ENCODE measurements at regions not wholly inside any gene's neighbourhood (a gene's known extent, or its start where the extent isn't known, plus 50 kb on each side); places are given as distances from the start of the nearest gene placed in this dataset.

- TF ChIP-seq EZH2 (IDR thresholded peaks at IDR 0.05; ENCODE audit: borderline replicate concordance, insufficient read depth, low read length, poor library complexity, severe bottlenecking) = no peak
- TF ChIP-seq POLR2AphosphoS5 (IDR thresholded peaks at IDR 0.05) = no peak
- TF ChIP-seq CTCF (IDR thresholded peaks at IDR 0.05; ENCODE audit: poor library complexity, severe bottlenecking) = no peak
- TF ChIP-seq, protein P1, sequence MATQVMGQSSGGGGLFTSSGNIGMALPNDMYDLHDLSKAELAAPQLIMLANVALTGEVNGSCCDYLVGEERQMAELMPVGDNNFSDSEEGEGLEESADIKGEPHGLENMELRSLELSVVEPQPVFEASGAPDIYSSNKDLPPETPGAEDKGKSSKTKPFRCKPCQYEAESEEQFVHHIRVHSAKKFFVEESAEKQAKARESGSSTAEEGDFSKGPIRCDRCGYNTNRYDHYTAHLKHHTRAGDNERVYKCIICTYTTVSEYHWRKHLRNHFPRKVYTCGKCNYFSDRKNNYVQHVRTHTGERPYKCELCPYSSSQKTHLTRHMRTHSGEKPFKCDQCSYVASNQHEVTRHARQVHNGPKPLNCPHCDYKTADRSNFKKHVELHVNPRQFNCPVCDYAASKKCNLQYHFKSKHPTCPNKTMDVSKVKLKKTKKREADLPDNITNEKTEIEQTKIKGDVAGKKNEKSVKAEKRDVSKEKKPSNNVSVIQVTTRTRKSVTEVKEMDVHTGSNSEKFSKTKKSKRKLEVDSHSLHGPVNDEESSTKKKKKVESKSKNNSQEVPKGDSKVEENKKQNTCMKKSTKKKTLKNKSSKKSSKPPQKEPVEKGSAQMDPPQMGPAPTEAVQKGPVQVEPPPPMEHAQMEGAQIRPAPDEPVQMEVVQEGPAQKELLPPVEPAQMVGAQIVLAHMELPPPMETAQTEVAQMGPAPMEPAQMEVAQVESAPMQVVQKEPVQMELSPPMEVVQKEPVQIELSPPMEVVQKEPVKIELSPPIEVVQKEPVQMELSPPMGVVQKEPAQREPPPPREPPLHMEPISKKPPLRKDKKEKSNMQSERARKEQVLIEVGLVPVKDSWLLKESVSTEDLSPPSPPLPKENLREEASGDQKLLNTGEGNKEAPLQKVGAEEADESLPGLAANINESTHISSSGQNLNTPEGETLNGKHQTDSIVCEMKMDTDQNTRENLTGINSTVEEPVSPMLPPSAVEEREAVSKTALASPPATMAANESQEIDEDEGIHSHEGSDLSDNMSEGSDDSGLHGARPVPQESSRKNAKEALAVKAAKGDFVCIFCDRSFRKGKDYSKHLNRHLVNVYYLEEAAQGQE (IDR thresholded peaks at IDR 0.05; ENCODE audit: borderline replicate concordance) = no peak
- no peak for TF ChIP-seq EP300 (conservative IDR thresholded peaks at IDR 0.05; ENCODE audit: poor library complexity, severe bottlenecking)
- TF ChIP-seq TAF1 (IDR thresholded peaks at IDR 0.05; ENCODE audit: low read depth) = no peak
- no peak for TF ChIP-seq RAD21 (conservative IDR thresholded peaks at IDR 0.05)
- TF ChIP-seq SMC3 (conservative IDR thresholded peaks at IDR 0.05; ENCODE audit: poor library complexity) = no peak
- TF ChIP-seq MXI1 (conservative IDR thresholded peaks at IDR 0.05; ENCODE audit: poor library complexity, severe bottlenecking) = no peak
Measured at GRCh38 chr17:63185420-63185819, 219.4 kb downstream of the TANC2 start.
